ENCODE measurements at regions not wholly inside any gene's neighbourhood (a gene's known extent, or its start where the extent isn't known, plus 50 kb on each side); places are given as distances from the start of the nearest gene placed in this dataset.

GRCh38 chr16:5314377-5314776 is 216.8 kb upstream of the EEF2KMT start:
- TF ChIP-seq POLR2A (IDR thresholded peaks at IDR 0.05) (no peak), CTCF (IDR thresholded peaks at IDR 0.05 in 8 of 11, conservative IDR thresholded peaks at IDR 0.05 in 3 of 11) (no peak)
